Upper lobe of right lung (tissue), 1 donor: ENCODE measurements at regions not wholly inside any gene's neighbourhood (a gene's known extent, or its start where the extent isn't known, plus 50 kb on each side); places are given as distances from the start of the nearest gene placed in this dataset.

Experiments
- ATAC-seq: fragments of 200-7000 bp; cut with Tn5 transposase; one replicate; pipeline ENCODE4 v1.9.1; 2020; ENCODE audit warnings: mild to moderate bottlenecking, moderate library complexity
- DNase-seq: peaks from one replicate; pipeline ENCODE4 v3.0.0-alpha.2; 2020
- H3K27ac ChIP-seq: fragments of 200-600 bp; one replicate; pipeline ENCODE4 v1.8.0; 2022
- H3K27me3 ChIP-seq: fragments of 200-600 bp; one replicate; pipeline ENCODE4 v1.8.0; 2022; ENCODE audit warnings: mild to moderate bottlenecking
- H3K36me3 ChIP-seq: fragments of 200-600 bp; one replicate; pipeline ENCODE4 v1.8.0; 2022
- H3K4me1 ChIP-seq: fragments of 200-600 bp; one replicate; pipeline ENCODE4 v1.8.0; 2022
- H3K4me3 ChIP-seq: fragments of 200-600 bp; one replicate; pipeline ENCODE4 v1.8.0; 2022; ENCODE audit warnings: mild to moderate bottlenecking
- H3K9me3 ChIP-seq: fragments of 200-600 bp; one replicate; pipeline ENCODE4 v1.8.0; 2022
- CTCF ChIP-seq: fragments of 200-600 bp; IDR thresholded peaks from one replicate; pipeline ENCODE4 v1.8.0; 2022; ENCODE audit warnings: antibody characterized with exemption
- intact Hi-C: fragments of 100-400 bp; cut with DNase I; formaldehyde crosslinking; loops from one replicate; pipeline ENCODE4 v1.11.0; 2022
- donor health status: DM: no; HTN: yes; CAD: no; lungs with severe emphysema.

- intact Hi-C loops, result no loop called here
- Histone ChIP-seq H3K36me3 (no peaks in the 10 kb centered on the region), H3K27me3 (no peaks in the 10 kb centered on the region), H3K27ac (no peak overlapping the region), H3K4me1 (no peaks in the 10 kb centered on the region), H3K9me3 (no peaks in the 10 kb centered on the region), H3K4me3 (no peak overlapping the region)
- no peak for TF ChIP-seq CTCF
- no peak for DNase-seq
- ATAC-seq, result no peak
These were observed 538.5 kb downstream of the ZEB2 start for GRCh38 chr2:143981428-143981827.

- no peaks in the 10 kb centered on the region for H3K9me3 ChIP-seq
- no peak overlapping the region for H3K4me3 ChIP-seq
- H3K4me1 ChIP-seq, result no peaks in the 10 kb centered on the region
- TF ChIP-seq CTCF, result no peak
- no peaks in the 10 kb centered on the region for H3K36me3 ChIP-seq
- DNase-seq, result no peak
- H3K27me3 ChIP-seq, result no peaks in the 10 kb centered on the region
- H3K27ac ChIP-seq, result no peak overlapping the region
- ATAC-seq, result no peak
- intact Hi-C loops, result no loop called here
These were observed 542.6 kb downstream of the ZEB2 start for GRCh38 chr2:143977356-143977755.

- Histone ChIP-seq H3K27ac (no peak overlapping the region), H3K27me3 (no peaks in the 10 kb centered on the region), H3K9me3 (no peaks in the 10 kb centered on the region), H3K4me1 (no peaks in the 10 kb centered on the region), H3K4me3 (no peak overlapping the region), H3K36me3 (no peaks in the 10 kb centered on the region)
- DNase-seq, result no peak
- intact Hi-C loops, result no loop called here
- no peak for ATAC-seq
- TF ChIP-seq CTCF, result no peak
These were observed 544.7 kb downstream of the ZEB2 start for GRCh38 chr2:143975216-143975615.

GRCh38 chr2:143974262-143974661 is 545.7 kb downstream of the ZEB2 start:
- ATAC-seq, result no peak
- intact Hi-C loops, result no loop called here
- DNase-seq, result no peak
- TF ChIP-seq CTCF, result no peak
- Histone ChIP-seq H3K9me3 (no peaks in the 10 kb centered on the region), H3K27me3 (no peaks in the 10 kb centered on the region), H3K36me3 (no peaks in the 10 kb centered on the region), H3K27ac (no peak overlapping the region), H3K4me1 (no peaks in the 10 kb centered on the region), H3K4me3 (no peak overlapping the region)

GRCh38 chr2:143968860-143969259 is 551.1 kb downstream of the ZEB2 start:
- intact Hi-C loops, result no loop called here
- TF ChIP-seq CTCF, result no peak

GRCh38 chr2:143968360-143968759 is 551.6 kb downstream of the ZEB2 start:
- ATAC-seq (no peak), DNase-seq (no peak)
- no peak for TF ChIP-seq CTCF
- intact Hi-C loops, result no loop called here
- H3K27me3 ChIP-seq, result no peaks in the 10 kb centered on the region
- H3K4me1 ChIP-seq, result no peaks in the 10 kb centered on the region
- no peak overlapping the region for H3K27ac ChIP-seq
- no peak overlapping the region for H3K4me3 ChIP-seq
- no peaks in the 10 kb centered on the region for H3K36me3 ChIP-seq
- H3K9me3 ChIP-seq, result no peaks in the 10 kb centered on the region

More at GRCh38 chr2:143968860-143969259, 551.1 kb downstream of the ZEB2 start:
- Histone ChIP-seq H3K9me3 (no peaks in the 10 kb centered on the region), H3K36me3 (no peaks in the 10 kb centered on the region), H3K4me1 (no peaks in the 10 kb centered on the region), H3K4me3 (no peak overlapping the region), H3K27ac (no peak overlapping the region), H3K27me3 (no peaks in the 10 kb centered on the region)
- ATAC-seq (no peak), DNase-seq (no peak)
